ENCODE measurements at regions not wholly inside any gene's neighbourhood (a gene's known extent, or its start where the extent isn't known, plus 50 kb on each side); places are given as distances from the start of the nearest gene placed in this dataset.

DNA sequence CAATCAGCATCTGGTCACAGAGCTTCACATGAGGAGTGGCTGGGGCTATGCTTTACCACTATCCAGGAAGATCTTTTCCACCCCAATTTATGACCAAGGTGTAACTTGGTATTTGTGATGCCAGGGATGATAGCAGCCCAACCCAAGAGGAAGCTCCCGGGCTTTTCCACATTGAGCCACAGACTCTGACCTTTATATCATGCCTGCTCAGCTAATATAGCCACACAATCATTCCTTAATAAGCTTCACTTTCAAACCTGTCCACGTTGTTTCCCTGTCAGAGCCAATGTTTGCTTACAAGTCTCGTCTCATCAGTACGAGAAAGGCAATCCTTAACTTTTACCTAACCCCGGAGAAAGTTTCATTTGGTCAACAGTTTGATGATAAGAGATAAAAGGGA, 330.9 kb downstream of the SHQ1 start:
- Mint-ChIP-seq H3K4me1 (no peaks in the 10 kb centered on the region), H3K27ac (no peak overlapping the region), H3K27me3 (ENCODE audit: insufficient read depth, low read depth, poor library complexity) (no peaks in the 10 kb centered on the region), H3K36me3 (ENCODE audit: low read depth) (no peaks in the 10 kb centered on the region), H3K9me3 (no peaks in the 10 kb centered on the region), H3K4me3 (no peak overlapping the region)
- H3K4me3 ChIP-seq: no peak overlapping the region
- no peak overlapping the region; the same call in 1 of the 2 replicates for H2AFZ ChIP-seq
- TF ChIP-seq, protein P1, sequence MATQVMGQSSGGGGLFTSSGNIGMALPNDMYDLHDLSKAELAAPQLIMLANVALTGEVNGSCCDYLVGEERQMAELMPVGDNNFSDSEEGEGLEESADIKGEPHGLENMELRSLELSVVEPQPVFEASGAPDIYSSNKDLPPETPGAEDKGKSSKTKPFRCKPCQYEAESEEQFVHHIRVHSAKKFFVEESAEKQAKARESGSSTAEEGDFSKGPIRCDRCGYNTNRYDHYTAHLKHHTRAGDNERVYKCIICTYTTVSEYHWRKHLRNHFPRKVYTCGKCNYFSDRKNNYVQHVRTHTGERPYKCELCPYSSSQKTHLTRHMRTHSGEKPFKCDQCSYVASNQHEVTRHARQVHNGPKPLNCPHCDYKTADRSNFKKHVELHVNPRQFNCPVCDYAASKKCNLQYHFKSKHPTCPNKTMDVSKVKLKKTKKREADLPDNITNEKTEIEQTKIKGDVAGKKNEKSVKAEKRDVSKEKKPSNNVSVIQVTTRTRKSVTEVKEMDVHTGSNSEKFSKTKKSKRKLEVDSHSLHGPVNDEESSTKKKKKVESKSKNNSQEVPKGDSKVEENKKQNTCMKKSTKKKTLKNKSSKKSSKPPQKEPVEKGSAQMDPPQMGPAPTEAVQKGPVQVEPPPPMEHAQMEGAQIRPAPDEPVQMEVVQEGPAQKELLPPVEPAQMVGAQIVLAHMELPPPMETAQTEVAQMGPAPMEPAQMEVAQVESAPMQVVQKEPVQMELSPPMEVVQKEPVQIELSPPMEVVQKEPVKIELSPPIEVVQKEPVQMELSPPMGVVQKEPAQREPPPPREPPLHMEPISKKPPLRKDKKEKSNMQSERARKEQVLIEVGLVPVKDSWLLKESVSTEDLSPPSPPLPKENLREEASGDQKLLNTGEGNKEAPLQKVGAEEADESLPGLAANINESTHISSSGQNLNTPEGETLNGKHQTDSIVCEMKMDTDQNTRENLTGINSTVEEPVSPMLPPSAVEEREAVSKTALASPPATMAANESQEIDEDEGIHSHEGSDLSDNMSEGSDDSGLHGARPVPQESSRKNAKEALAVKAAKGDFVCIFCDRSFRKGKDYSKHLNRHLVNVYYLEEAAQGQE (IDR thresholded peaks at IDR 0.05; ENCODE audit: unreplicated experiment): no peak
- no peak for TF ChIP-seq ZNF462 (CRISPR knock-in tag; IDR thresholded peaks at IDR 0.05)
- TF ChIP-seq CTCF (conservative IDR thresholded peaks at IDR 0.05; ENCODE audit: low read depth in 2 of 2): no peak
- TF ChIP-seq EZH2 (IDR thresholded peaks at IDR 0.05; ENCODE audit: low read depth, unreplicated experiment): no peak
- no peak overlapping the region for H3K27ac ChIP-seq (ENCODE audit: low read depth)
- no peaks in the 10 kb centered on the region for H3K79me2 ChIP-seq (replicated peaks; ENCODE audit: insufficient read depth)
- H3K4me2 ChIP-seq: no peak overlapping the region
- H3F3A ChIP-seq (replicated peaks; ENCODE audit: low read depth): no peaks in the 10 kb centered on the region
- H3K4me1 ChIP-seq (ENCODE audit: insufficient read depth): no peaks in the 10 kb centered on the region
- no peaks in the 10 kb centered on the region for H3K36me3 ChIP-seq (ENCODE audit: insufficient read depth)
- H3K9me2 ChIP-seq (ENCODE audit: insufficient read depth): no peaks in the 10 kb centered on the region
- no peak for ATAC-seq
- no peaks in the 10 kb centered on the region for H4K20me1 ChIP-seq (replicated peaks; ENCODE audit: insufficient read depth)
- DNase-seq (ENCODE audit: low spot score): no peak
- no peaks in the 10 kb centered on the region for H3K27me3 ChIP-seq (ENCODE audit: insufficient read depth)
